Activated naive CD8-positive, alpha-beta T cell treated with anti-CD3 and anti-CD28 coated beads, Interleukin-2, amount 10 ng/mL, durations not matched to agents 7 days and 5 days (primary cell): ENCODE measurements at regions not wholly inside any gene's neighbourhood (a gene's known extent, or its start where the extent isn't known, plus 50 kb on each side); places are given as distances from the start of the nearest gene placed in this dataset.

Experiments
- ATAC-seq: fragments of 150-1000 bp; cut with Tn5 transposase; one replicate; pipeline ENCODE4 v1.10.0; 2021; ENCODE audit warnings: low read depth, moderate library complexity
- POLR2A ChIA-PET: fragments of 350-600 bp; sonication (Branson Sonifier 250); formaldehyde crosslinking; loops from one replicate; lab custom pipeline; 2021; ENCODE audit warnings: antibody characterized with exemption; lab: Charles Lee
- DNase-seq: peaks from one replicate; pipeline ENCODE4 v3.0.0; 2021
- H3K27ac Mint-ChIP-seq: one replicate; pipeline ENCODE4 v1.8.0; 2022; ENCODE audit warnings: mild to moderate bottlenecking, mixed read lengths
- H3K27me3 Mint-ChIP-seq: one replicate; pipeline ENCODE4 v1.8.0; 2022; ENCODE audit warnings: mild to moderate bottlenecking, moderate library complexity, mixed read lengths
- H3K36me3 Mint-ChIP-seq: one replicate; pipeline ENCODE4 v1.8.0; 2021; ENCODE audit warnings: mild to moderate bottlenecking, mixed read lengths
- H3K4me1 Mint-ChIP-seq: one replicate; pipeline ENCODE4 v1.8.0; 2021; ENCODE audit warnings: mixed read lengths
- H3K4me3 Mint-ChIP-seq: one replicate; pipeline ENCODE4 v1.8.0; 2022; ENCODE audit warnings: mild to moderate bottlenecking, moderate library complexity, mixed read lengths
- H3K9me3 Mint-ChIP-seq: one replicate; pipeline ENCODE4 v1.8.0; 2021; ENCODE audit warnings: mixed read lengths

GRCh38 chr9:23545728-23546127 lies 280.3 kb downstream of the ELAVL2 start:
- Mint-ChIP-seq H3K9me3 (peaks cover 3% of the 10 kb centered on the region), H3K4me3 (no peak overlapping the region), H3K27ac (no peak overlapping the region), H3K27me3 (no peaks in the 10 kb centered on the region), H3K4me1 (no peaks in the 10 kb centered on the region), H3K36me3 (no peaks in the 10 kb centered on the region)
- POLR2A ChIA-PET, result no interaction called here
- ATAC-seq (no peak), DNase-seq (no peak)

- Mint-ChIP-seq H3K4me1 (no peaks in the 10 kb centered on the region), H3K27ac (no peak overlapping the region), H3K9me3 (peaks cover 4% of the 10 kb centered on the region), H3K4me3 (no peak overlapping the region), H3K36me3 (no peaks in the 10 kb centered on the region), H3K27me3 (no peaks in the 10 kb centered on the region)
- ATAC-seq (no peak), DNase-seq (no peak)
- POLR2A ChIA-PET, result no interaction called here
Measured at GRCh38 chr9:23551311-23551721, 274.7 kb downstream of the ELAVL2 start.

- H3K27ac Mint-ChIP-seq, result no peak overlapping the region
- ATAC-seq, result no peak
Measured at GRCh38 chr9:23551929-23552707, 273.9 kb downstream of the ELAVL2 start.

GRCh38 chr9:23552876-23553601 lies 273.0 kb downstream of the ELAVL2 start:
- Mint-ChIP-seq H3K4me1 (no peaks in the 10 kb centered on the region), H3K9me3 (peaks cover 10% of the 10 kb centered on the region), H3K27me3 (no peaks in the 10 kb centered on the region), H3K4me3 (no peak overlapping the region), H3K27ac (no peak overlapping the region), H3K36me3 (no peaks in the 10 kb centered on the region)
- POLR2A ChIA-PET, result no interaction called here
- no peak for ATAC-seq
- no peak for DNase-seq

More at GRCh38 chr9:23551929-23552707, 273.9 kb downstream of the ELAVL2 start:
- no peaks in the 10 kb centered on the region for H3K36me3 Mint-ChIP-seq
- no peak overlapping the region for H3K4me3 Mint-ChIP-seq
- peaks cover 7% of the 10 kb centered on the region for H3K9me3 Mint-ChIP-seq
- POLR2A ChIA-PET, result no interaction called here
- no peaks in the 10 kb centered on the region for H3K4me1 Mint-ChIP-seq
- no peak for DNase-seq
- no peaks in the 10 kb centered on the region for H3K27me3 Mint-ChIP-seq

DNA sequence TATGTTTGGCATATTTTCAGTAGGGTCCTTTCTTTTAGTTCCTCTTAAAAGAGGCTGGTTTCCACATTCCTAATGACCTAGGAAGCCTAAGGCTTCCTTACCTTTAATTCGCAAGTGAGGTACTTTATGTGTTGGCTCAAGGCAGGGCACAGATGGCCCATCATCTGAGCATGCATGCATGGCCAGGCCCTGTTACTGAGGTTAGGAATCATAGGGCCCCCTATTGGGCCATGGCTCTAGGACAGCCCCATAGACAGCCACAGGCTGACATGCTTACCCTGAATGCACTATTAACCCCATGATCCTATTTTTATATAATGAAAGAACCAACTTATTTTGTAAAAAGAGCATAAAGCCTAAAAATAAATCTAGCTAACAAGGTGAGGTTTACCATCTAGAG lies 271.4 kb downstream of the ELAVL2 start:
- POLR2A ChIA-PET, result no interaction called here
- ATAC-seq (no peak), DNase-seq (no peak)
- Mint-ChIP-seq H3K27ac (no peak overlapping the region), H3K9me3 (peaks cover 9% of the 10 kb centered on the region), H3K27me3 (no peaks in the 10 kb centered on the region), H3K4me1 (no peaks in the 10 kb centered on the region), H3K36me3 (no peaks in the 10 kb centered on the region), H3K4me3 (no peak overlapping the region)

- Mint-ChIP-seq H3K4me3 (no peak overlapping the region), H3K4me1 (no peaks in the 10 kb centered on the region), H3K36me3 (no peaks in the 10 kb centered on the region), H3K27me3 (no peaks in the 10 kb centered on the region), H3K9me3 (peaks cover 7% of the 10 kb centered on the region), H3K27ac (no peak overlapping the region)
- DNase-seq (no peak), ATAC-seq (no peak)
- POLR2A ChIA-PET, result no interaction called here
Measured at GRCh38 chr9:23555851-23556250, 270.2 kb downstream of the ELAVL2 start.

- Mint-ChIP-seq H3K4me3 (no peak overlapping the region), H3K4me1 (no peaks in the 10 kb centered on the region), H3K36me3 (no peaks in the 10 kb centered on the region), H3K27me3 (no peaks in the 10 kb centered on the region), H3K9me3 (peaks cover 7% of the 10 kb centered on the region), H3K27ac (no peak overlapping the region)
- DNase-seq (no peak), ATAC-seq (no peak)
- POLR2A ChIA-PET, result no interaction called here
Measured at GRCh38 chr9:23556459-23556858, 269.6 kb downstream of the ELAVL2 start.

- no peaks in the 10 kb centered on the region for H3K4me1 Mint-ChIP-seq
- no peaks in the 10 kb centered on the region for H3K27me3 Mint-ChIP-seq
- DNase-seq (no peak), ATAC-seq (no peak)
- POLR2A ChIA-PET, result no interaction called here
- peaks cover 7% of the 10 kb centered on the region for H3K9me3 Mint-ChIP-seq
- H3K27ac Mint-ChIP-seq, result no peak overlapping the region
- H3K36me3 Mint-ChIP-seq, result no peaks in the 10 kb centered on the region
- no peak overlapping the region for H3K4me3 Mint-ChIP-seq
Measured at GRCh38 chr9:23557689-23558088, 268.4 kb downstream of the ELAVL2 start.

- ATAC-seq, result no peak
- Mint-ChIP-seq H3K9me3 (peaks cover 6% of the 10 kb centered on the region), H3K27ac (no peak overlapping the region), H3K4me1 (no peaks in the 10 kb centered on the region), H3K27me3 (no peaks in the 10 kb centered on the region), H3K36me3 (no peaks in the 10 kb centered on the region), H3K4me3 (no peak overlapping the region)
- POLR2A ChIA-PET, result no interaction called here
- DNase-seq, result no peak
Measured at GRCh38 chr9:23559522-23559921, 266.5 kb downstream of the ELAVL2 start.

- Mint-ChIP-seq H3K9me3 (no peaks in the 10 kb centered on the region), H3K36me3 (no peaks in the 10 kb centered on the region), H3K27me3 (no peaks in the 10 kb centered on the region), H3K27ac (no peak overlapping the region), H3K4me3 (no peak overlapping the region), H3K4me1 (no peaks in the 10 kb centered on the region)
- ATAC-seq (no peak), DNase-seq (no peak)
- POLR2A ChIA-PET, result no interaction called here
Measured at GRCh38 chr9:23563517-23563916, 262.5 kb downstream of the ELAVL2 start.

- POLR2A ChIA-PET, result no interaction called here
- no peak for DNase-seq
Measured at GRCh38 chr9:23567516-23568165, 258.4 kb downstream of the ELAVL2 start.

DNA sequence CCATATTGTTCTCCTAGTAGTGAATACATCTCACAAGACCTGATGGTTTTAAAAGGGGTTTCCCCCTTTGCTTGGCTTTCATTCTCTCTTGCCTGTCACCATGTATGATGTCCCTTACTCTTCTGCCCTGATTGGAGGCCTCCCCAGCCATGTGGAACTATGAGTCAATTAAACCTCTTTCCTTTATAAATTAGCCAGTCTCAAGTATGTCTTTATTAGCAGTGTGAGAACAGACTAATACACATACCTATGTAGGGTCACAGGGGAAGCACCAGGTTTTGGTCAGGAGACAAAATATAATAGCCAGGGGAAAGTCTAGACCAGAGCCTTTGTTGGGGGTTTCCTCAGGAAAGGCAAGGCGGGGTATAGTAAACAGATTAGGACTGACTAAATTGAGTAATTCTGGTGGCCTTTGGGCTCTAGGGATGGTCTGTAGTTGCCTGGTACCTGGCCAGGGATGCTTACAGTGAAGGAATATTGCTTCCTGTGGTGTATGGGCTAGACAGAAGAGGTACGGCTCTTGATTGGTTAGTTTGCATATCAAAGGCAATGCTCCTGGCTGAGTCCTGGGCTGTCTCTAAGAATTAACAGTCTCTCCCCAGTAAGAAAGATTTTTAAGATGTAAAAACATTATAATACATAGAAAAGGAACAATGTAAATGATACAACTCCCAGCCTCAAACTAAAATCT lies 254.5 kb downstream of the ELAVL2 start:
- POLR2A ChIA-PET, result no interaction called here
- ATAC-seq (no peak), DNase-seq (no peak)
- Mint-ChIP-seq H3K9me3 (peaks cover 3% of the 10 kb centered on the region), H3K27ac (no peak overlapping the region), H3K4me3 (no peak overlapping the region), H3K27me3 (no peaks in the 10 kb centered on the region), H3K36me3 (no peaks in the 10 kb centered on the region), H3K4me1 (no peaks in the 10 kb centered on the region)

More at GRCh38 chr9:23567516-23568165, 258.4 kb downstream of the ELAVL2 start:
- Mint-ChIP-seq H3K9me3 (peaks cover 3% of the 10 kb centered on the region), H3K27me3 (no peaks in the 10 kb centered on the region), H3K4me3 (no peak overlapping the region), H3K36me3 (no peaks in the 10 kb centered on the region), H3K27ac (no peak overlapping the region), H3K4me1 (no peaks in the 10 kb centered on the region)
- ATAC-seq, result no peak

DNA sequence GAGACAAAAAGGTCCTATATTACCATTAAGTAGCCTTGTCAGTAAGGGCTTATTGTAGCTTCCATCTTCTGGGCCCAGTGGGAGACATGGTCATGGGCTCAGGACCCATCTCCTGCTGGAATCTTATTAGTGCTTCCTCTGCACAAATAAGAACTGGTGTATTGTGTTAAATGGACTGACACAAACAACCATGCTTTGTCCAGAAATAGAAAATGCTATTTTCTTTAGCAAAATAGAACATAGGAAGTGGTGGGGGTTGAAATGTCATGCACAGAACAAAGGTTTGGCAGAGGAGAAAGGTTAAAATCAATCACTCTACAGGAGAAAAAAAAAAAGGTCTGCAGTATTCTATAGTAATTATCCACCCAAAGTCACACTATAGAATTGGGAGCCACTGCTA lies 252.2 kb downstream of the ELAVL2 start:
- Mint-ChIP-seq H3K36me3 (no peaks in the 10 kb centered on the region), H3K27me3 (no peaks in the 10 kb centered on the region), H3K9me3 (peaks cover 3% of the 10 kb centered on the region), H3K4me3 (no peak overlapping the region), H3K4me1 (no peaks in the 10 kb centered on the region), H3K27ac (no peak overlapping the region)
- no peak for DNase-seq
- no peak for ATAC-seq
- POLR2A ChIA-PET, result no interaction called here
